Endodermal cell (in vitro differentiated cells): ENCODE measurements at regions not wholly inside any gene's neighbourhood (a gene's known extent, or its start where the extent isn't known, plus 50 kb on each side); places are given as distances from the start of the nearest gene placed in this dataset.
"Not testable (repeated sequence)": the region's sequence is repeated elsewhere in the genome, so short reads cannot be mapped to it uniquely, and the experiment has no call there.

ENCODE experiments used
- DNase-seq: peaks from one replicate; pipeline ENCODE4 v3.0.0-alpha.2; 2017
- H3K27ac ChIP-seq: 2 replicates; pipeline ENCODE4 v1.5.1; 2013; ENCODE audit warnings: mild to moderate bottlenecking, low read depth, low read length, moderate library complexity
- H3K27me3 ChIP-seq: 2 replicates; pipeline ENCODE4 v1.6.1; 2013; ENCODE audit warnings: mild to moderate bottlenecking, low read length, moderate library complexity; ENCODE audit not compliant: insufficient read depth, control insufficient read depth, poor library complexity, severe bottlenecking
- H3K36me3 ChIP-seq: 2 replicates; pipeline ENCODE4 v1.7.0; 2013; ENCODE audit warnings: mild to moderate bottlenecking, low read length, moderate library complexity; ENCODE audit not compliant: control insufficient read depth, insufficient read depth
- H3K4me1 ChIP-seq: one replicate; pipeline ENCODE4 v1.7.0; 2013; ENCODE audit warnings: low read length; ENCODE audit not compliant: control insufficient read depth, insufficient read depth
- H3K4me3 ChIP-seq: 2 replicates; pipeline ENCODE4 v1.5.1; 2013; ENCODE audit warnings: mild to moderate bottlenecking, low read length, moderate library complexity
- H3K9ac ChIP-seq: 2 replicates; pipeline ENCODE4 v1.6.1; 2013; ENCODE audit warnings: mild to moderate bottlenecking, low read length, moderate library complexity; ENCODE audit not compliant: poor library complexity, severe bottlenecking; ENCODE audit errors: extremely low read depth
- H3K9me3 ChIP-seq: 2 replicates; pipeline ENCODE4 v1.6.1; 2013; ENCODE audit warnings: mild to moderate bottlenecking, low read length, moderate library complexity; ENCODE audit not compliant: control insufficient read depth
- H3K27ac Mint-ChIP-seq: 2 replicates; pipeline ENCODE4 v1.8.0; 2020; ENCODE audit warnings: mixed read lengths
- H3K27me3 Mint-ChIP-seq: 2 replicates; pipeline ENCODE4 v1.8.0; 2021; ENCODE audit warnings: mild to moderate bottlenecking, mixed read lengths; ENCODE audit not compliant: insufficient read depth
- H3K36me3 Mint-ChIP-seq: 2 replicates; pipeline ENCODE4 v1.8.0; 2020; ENCODE audit warnings: low read depth, mixed read lengths
- H3K4me1 Mint-ChIP-seq: 2 replicates; pipeline ENCODE4 v1.8.0; 2020; ENCODE audit warnings: mixed read lengths
- H3K4me3 Mint-ChIP-seq: 2 replicates; pipeline ENCODE4 v1.8.0; 2020; ENCODE audit warnings: mild to moderate bottlenecking, moderate library complexity, mixed read lengths
- H3K9me3 Mint-ChIP-seq: 2 replicates; pipeline ENCODE4 v1.8.0; 2020; ENCODE audit warnings: mild to moderate bottlenecking, mixed read lengths
- WGBS, 2 experiments: methylation state at CpG; one replicate each; pipeline versions ENCODE4 v1.1.5 to v1.1.7; 2013; ENCODE audit warnings: missing lambda C conversion rate in 2 of 2, mixed read lengths in 1 of 2; ENCODE audit not compliant: insufficient coverage in 1 of 2, insufficient read length in 1 of 2; 5-methylcytosine and 5-hydroxymethylcytosine counted together
- TF ChIP-seq, protein P1 (sequence below): fragments of 200-600 bp; sonication (generic); conservative IDR thresholded peaks from 2 replicates; pipeline ENCODE4 v1.5.0; 2021; ENCODE audit warnings: antibody characterized with exemption, mild to moderate bottlenecking

GRCh38 chr1:222905151-222905550 is 90.3 kb downstream of the DISP1 start:
- H3K36me3 ChIP-seq, result no peaks in the 10 kb centered on the region
- no peak for DNase-seq
- H3K27me3 Mint-ChIP-seq, result no peaks in the 10 kb centered on the region
- H3K36me3 Mint-ChIP-seq, result no peaks in the 10 kb centered on the region
- H3K4me3 Mint-ChIP-seq, result no peak overlapping the region
- no peaks in the 10 kb centered on the region for H3K9me3 ChIP-seq
- H3K4me1 Mint-ChIP-seq, result no peaks in the 10 kb centered on the region
- no peaks in the 10 kb centered on the region for H3K9me3 Mint-ChIP-seq
- TF ChIP-seq, protein P1, sequence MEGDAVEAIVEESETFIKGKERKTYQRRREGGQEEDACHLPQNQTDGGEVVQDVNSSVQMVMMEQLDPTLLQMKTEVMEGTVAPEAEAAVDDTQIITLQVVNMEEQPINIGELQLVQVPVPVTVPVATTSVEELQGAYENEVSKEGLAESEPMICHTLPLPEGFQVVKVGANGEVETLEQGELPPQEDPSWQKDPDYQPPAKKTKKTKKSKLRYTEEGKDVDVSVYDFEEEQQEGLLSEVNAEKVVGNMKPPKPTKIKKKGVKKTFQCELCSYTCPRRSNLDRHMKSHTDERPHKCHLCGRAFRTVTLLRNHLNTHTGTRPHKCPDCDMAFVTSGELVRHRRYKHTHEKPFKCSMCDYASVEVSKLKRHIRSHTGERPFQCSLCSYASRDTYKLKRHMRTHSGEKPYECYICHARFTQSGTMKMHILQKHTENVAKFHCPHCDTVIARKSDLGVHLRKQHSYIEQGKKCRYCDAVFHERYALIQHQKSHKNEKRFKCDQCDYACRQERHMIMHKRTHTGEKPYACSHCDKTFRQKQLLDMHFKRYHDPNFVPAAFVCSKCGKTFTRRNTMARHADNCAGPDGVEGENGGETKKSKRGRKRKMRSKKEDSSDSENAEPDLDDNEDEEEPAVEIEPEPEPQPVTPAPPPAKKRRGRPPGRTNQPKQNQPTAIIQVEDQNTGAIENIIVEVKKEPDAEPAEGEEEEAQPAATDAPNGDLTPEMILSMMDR, result no peak
- H3K4me3 ChIP-seq, result no peak overlapping the region
- WGBS, 2 experiments, result 93 to 100% methylated on average over 1 of the region's 3 CpGs
- no peak overlapping the region for H3K9ac ChIP-seq
- no peak overlapping the region for H3K27ac Mint-ChIP-seq
- H3K27me3 ChIP-seq, result no peaks in the 10 kb centered on the region
- H3K27ac ChIP-seq, result no peak overlapping the region
- no peaks in the 10 kb centered on the region for H3K4me1 ChIP-seq

DNA sequence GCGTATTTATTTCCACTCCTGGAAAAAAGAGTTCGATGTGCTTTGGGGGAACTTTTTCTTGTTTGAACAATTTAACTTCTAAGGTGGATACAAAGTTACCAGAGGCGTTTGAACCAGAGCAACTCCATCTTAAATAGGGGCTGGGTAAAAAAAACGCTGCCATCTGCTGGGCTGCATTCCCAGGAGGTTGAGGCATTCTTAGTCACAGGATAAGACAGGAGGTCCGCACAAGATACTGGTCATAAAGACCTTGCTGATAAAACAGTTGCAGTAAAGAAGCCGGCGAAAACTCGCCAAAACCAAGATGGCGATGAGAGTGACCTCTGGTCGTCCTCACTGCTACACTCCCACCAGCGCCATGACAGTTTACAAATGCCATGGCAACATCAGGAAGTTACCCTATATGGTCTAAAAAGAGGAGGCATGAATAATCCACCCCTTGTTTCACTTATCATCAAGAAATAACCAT is 91.5 kb downstream of the DISP1 start:
- H3K36me3 ChIP-seq, H3K4me3 Mint-ChIP-seq, H3K9me3 ChIP-seq, H3K27me3 Mint-ChIP-seq, H3K27ac Mint-ChIP-seq, H3K4me1 ChIP-seq, H3K27ac ChIP-seq, H3K4me1 Mint-ChIP-seq, H3K36me3 Mint-ChIP-seq, H3K9ac ChIP-seq, H3K4me3 ChIP-seq, H3K27me3 ChIP-seq, H3K9me3 Mint-ChIP-seq: not testable (repeated sequence)
- 91% methylated on average over 9 to 11 of the region's 11 CpGs for WGBS, 2 experiments
- TF ChIP-seq, protein P1, result peak; percentile 51
- peak; percentile 56 for DNase-seq

DNA sequence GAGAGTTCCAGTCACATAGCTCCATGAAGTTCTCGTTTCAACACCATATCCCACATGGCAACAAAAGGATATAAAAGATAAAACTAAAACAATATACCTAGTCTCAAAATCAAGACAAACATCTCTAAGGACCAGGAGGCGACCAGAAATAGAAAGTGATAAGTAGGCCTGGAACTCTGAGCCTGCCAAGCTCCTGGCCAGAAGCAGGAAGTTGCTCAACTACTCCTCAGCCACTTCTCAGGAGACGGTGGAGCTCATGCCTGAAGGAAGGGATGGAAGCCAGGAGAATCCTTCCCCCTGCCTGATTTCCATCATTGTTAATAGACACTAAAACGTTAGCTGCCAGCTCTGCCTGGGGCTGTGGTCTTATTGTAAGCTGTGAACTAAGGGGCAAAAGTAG is 94.7 kb downstream of the DISP1 start:
- no peak overlapping the region for H3K27ac ChIP-seq
- Mint-ChIP-seq H3K4me1 (peaks cover 9% of the 10 kb centered on the region), H3K27me3 (no peaks in the 10 kb centered on the region), H3K36me3 (no peaks in the 10 kb centered on the region), H3K27ac (no peak overlapping the region), H3K4me3 (no peak overlapping the region), H3K9me3 (no peaks in the 10 kb centered on the region)
- H3K9me3 ChIP-seq, result no peaks in the 10 kb centered on the region
- no peaks in the 10 kb centered on the region for H3K36me3 ChIP-seq
- H3K9ac ChIP-seq, result no peak overlapping the region
- H3K4me1 ChIP-seq, result no peaks in the 10 kb centered on the region
- no peak overlapping the region for H3K4me3 ChIP-seq
- H3K27me3 ChIP-seq, result no peaks in the 10 kb centered on the region
- WGBS, 2 experiments, result 60 to 78% methylated on average over 1 to 4 of the region's 4 CpGs
- TF ChIP-seq, protein P1, result no peak
- no peak for DNase-seq
